Fibroblast of lung (primary cell): ENCODE measurements at regions not wholly inside any gene's neighbourhood (a gene's known extent, or its start where the extent isn't known, plus 50 kb on each side); places are given as distances from the start of the nearest gene placed in this dataset.
"Not testable (repeated sequence)": the region's sequence is repeated elsewhere in the genome, so short reads cannot be mapped to it uniquely, and the experiment has no call there.

Experiments
- DNase-seq, 2 donors: peaks; one replicate each; pipeline versions ENCODE4 v3.0.0 to v3.0.0-alpha.2; 2010; ENCODE audit warnings: low read depth in 2 of 2
- H2AFZ ChIP-seq: 2 replicates; pipeline ENCODE4 v1.5.1; 2012; ENCODE audit warnings: low read length, control low read depth, inconsistent platforms
- H3K27ac ChIP-seq: 2 replicates; pipeline ENCODE4 v1.5.1; 2011; ENCODE audit warnings: low read length, control low read depth; ENCODE audit not compliant: insufficient read depth
- H3K27me3 ChIP-seq: 2 replicates; pipeline ENCODE4 v1.5.1; 2011; ENCODE audit warnings: mild to moderate bottlenecking, low read length; ENCODE audit not compliant: control insufficient read depth, insufficient read depth
- H3K36me3 ChIP-seq: 2 replicates; pipeline ENCODE4 v1.5.1; 2011; ENCODE audit warnings: low read length; ENCODE audit not compliant: control insufficient read depth, insufficient read depth
- H3K4me1 ChIP-seq: 2 replicates; pipeline ENCODE4 v1.5.1; 2011; ENCODE audit warnings: low read length; ENCODE audit not compliant: control insufficient read depth, insufficient read depth; ENCODE audit errors: extremely low read depth
- H3K4me2 ChIP-seq: 2 replicates; pipeline ENCODE4 v1.5.1; 2011; ENCODE audit warnings: low read length, control low read depth; ENCODE audit not compliant: insufficient read depth; ENCODE audit errors: extremely low read depth
- H3K4me3 ChIP-seq, 4 experiments: fragments of 200-600 bp in 1 of 4; sonication (generic) in 1 of 4; replicated peaks in 1 of 4; 2 replicates each; pipeline ENCODE4 v1.5.1; 2011 to 2016; ENCODE audit warnings: low read length in 4 of 4, low read depth in 3 of 4, mild to moderate bottlenecking in 3 of 4, control low read depth in 2 of 4, inconsistent platforms in 1 of 4, mixed read lengths in 1 of 4; ENCODE audit not compliant: insufficient read depth in 1 of 4; ENCODE audit errors: control extremely low read depth in 1 of 4
- H3K79me2 ChIP-seq: 2 replicates; pipeline ENCODE4 v1.5.1; 2012; ENCODE audit warnings: mild to moderate bottlenecking, low read length, inconsistent platforms; ENCODE audit not compliant: control insufficient read depth, insufficient read depth
- H3K9ac ChIP-seq: 2 replicates; pipeline ENCODE4 v1.5.1; 2011; ENCODE audit warnings: mild to moderate bottlenecking, low read length, control low read depth; ENCODE audit not compliant: insufficient read depth
- H3K9me3 ChIP-seq: 2 replicates; pipeline ENCODE4 v1.5.1; 2012; ENCODE audit warnings: low read depth, low read length; ENCODE audit not compliant: control insufficient read depth, insufficient read depth
- H4K20me1 ChIP-seq: 2 replicates; pipeline ENCODE4 v1.5.1; 2011; ENCODE audit warnings: low read length; ENCODE audit not compliant: control insufficient read depth, insufficient read depth; ENCODE audit errors: extremely low read depth
- EZH2 ChIP-seq: IDR thresholded peaks from 2 replicates; pipeline ENCODE4 v1.5.1; 2012; ENCODE audit warnings: low read length, control low read depth, mild to moderate bottlenecking; ENCODE audit errors: missing control alignments
- TF ChIP-seq, protein P1 (sequence below), 2 donors: IDR thresholded peaks in 1 of 2; conservative IDR thresholded peaks in 1 of 2; 1 replicate in 1 of 2; 2 replicates in 1 of 2; pipeline ENCODE4 v1.5.1; 2011 to 2012; ENCODE audit warnings: low read length in 2 of 2, control low read depth in 1 of 2, inconsistent platforms in 1 of 2, low read depth in 1 of 2, mild to moderate bottlenecking in 1 of 2

DNA sequence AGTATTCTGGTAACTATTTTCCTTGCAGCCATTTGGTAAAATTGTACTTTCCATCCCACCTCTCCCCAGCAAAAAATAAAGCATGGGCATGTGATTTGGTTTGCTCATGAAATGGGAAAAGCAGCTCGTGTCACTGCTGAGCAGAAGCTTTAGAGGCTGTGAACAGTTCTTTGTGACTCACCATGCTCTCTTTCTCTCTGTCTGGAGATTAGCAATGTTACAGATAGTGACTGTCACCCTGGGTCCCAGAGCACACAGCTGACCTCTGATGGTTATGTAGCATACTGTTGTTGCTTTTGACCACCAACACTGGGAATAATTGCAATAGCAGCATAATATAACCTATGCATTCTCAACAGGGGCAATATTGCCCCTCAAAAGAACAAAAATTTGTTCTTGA lies 70.6 kb downstream of the RGS2 start:
- Histone ChIP-seq H4K20me1 (no peaks in the 10 kb centered on the region), H3K79me2 (no peaks in the 10 kb centered on the region), H3K4me2 (no peak overlapping the region), H3K9me3 (no peaks in the 10 kb centered on the region), H3K4me1 (no peaks in the 10 kb centered on the region), H3K9ac (no peak overlapping the region), H3K27me3 (no peaks in the 10 kb centered on the region), H3K36me3 (no peaks in the 10 kb centered on the region), H2AFZ (no peak overlapping the region), H3K4me3 (no peak overlapping the region), H3K27ac (no peak overlapping the region)
- peak in 1 of 2 donors; percentile 56 for DNase-seq
- no peak for TF ChIP-seq EZH2
- TF ChIP-seq, protein P1, sequence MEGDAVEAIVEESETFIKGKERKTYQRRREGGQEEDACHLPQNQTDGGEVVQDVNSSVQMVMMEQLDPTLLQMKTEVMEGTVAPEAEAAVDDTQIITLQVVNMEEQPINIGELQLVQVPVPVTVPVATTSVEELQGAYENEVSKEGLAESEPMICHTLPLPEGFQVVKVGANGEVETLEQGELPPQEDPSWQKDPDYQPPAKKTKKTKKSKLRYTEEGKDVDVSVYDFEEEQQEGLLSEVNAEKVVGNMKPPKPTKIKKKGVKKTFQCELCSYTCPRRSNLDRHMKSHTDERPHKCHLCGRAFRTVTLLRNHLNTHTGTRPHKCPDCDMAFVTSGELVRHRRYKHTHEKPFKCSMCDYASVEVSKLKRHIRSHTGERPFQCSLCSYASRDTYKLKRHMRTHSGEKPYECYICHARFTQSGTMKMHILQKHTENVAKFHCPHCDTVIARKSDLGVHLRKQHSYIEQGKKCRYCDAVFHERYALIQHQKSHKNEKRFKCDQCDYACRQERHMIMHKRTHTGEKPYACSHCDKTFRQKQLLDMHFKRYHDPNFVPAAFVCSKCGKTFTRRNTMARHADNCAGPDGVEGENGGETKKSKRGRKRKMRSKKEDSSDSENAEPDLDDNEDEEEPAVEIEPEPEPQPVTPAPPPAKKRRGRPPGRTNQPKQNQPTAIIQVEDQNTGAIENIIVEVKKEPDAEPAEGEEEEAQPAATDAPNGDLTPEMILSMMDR (conservative IDR thresholded peaks at IDR 0.05 in 1 of 2, IDR thresholded peaks at IDR 0.05 in 1 of 2; ENCODE audit: low read depth in 1 of 2, low read length in 2 of 2), result no peak

GRCh38 chr1:192880231-192880630 lies 71.4 kb downstream of the RGS2 start:
- Histone ChIP-seq H3K4me2 (no peak overlapping the region), H2AFZ (no peak overlapping the region), H3K36me3 (no peaks in the 10 kb centered on the region), H3K9ac (no peak overlapping the region), H3K27me3 (no peaks in the 10 kb centered on the region), H3K79me2 (no peaks in the 10 kb centered on the region), H3K9me3 (no peaks in the 10 kb centered on the region), H4K20me1 (no peaks in the 10 kb centered on the region), H3K4me1 (no peaks in the 10 kb centered on the region), H3K4me3 (no peak overlapping the region), H3K27ac (no peak overlapping the region)
- TF ChIP-seq EZH2, result no peak
- TF ChIP-seq, protein P1 (conservative IDR thresholded peaks at IDR 0.05 in 1 of 2, IDR thresholded peaks at IDR 0.05 in 1 of 2; ENCODE audit: low read depth in 1 of 2, low read length in 2 of 2), result no peak
- peak in 1 of 2 donors; percentile 27 for DNase-seq

GRCh38 chr1:192884241-192884640 lies 75.4 kb downstream of the RGS2 start:
- TF ChIP-seq EZH2, result no peak
- TF ChIP-seq, protein P1 (conservative IDR thresholded peaks at IDR 0.05 in 1 of 2, IDR thresholded peaks at IDR 0.05 in 1 of 2; ENCODE audit: low read depth in 1 of 2, low read length in 2 of 2), result no peak
- H3K36me3 ChIP-seq, result no peaks in the 10 kb centered on the region
- H3K9ac ChIP-seq, result no peak overlapping the region

DNA sequence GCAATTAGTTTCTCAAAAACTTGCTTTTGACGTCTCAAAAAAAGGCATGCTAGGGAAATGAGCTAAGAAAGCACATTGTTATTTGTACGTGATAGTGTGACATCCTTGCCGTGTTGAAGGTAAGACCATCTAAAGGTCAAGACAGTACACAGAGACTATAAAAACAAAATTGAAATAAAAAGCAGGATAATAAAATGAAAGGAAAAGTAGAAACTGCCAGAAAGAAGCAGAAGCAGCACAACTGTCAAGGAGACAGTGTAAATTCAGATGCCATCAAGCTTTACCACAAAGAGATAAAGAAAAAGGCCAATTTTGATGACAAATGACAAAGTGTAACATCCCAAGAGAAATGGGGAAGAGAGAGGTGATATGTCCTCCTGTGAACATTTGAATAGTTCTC lies 76.5 kb downstream of the RGS2 start:
- not testable (repeated sequence) for H3K27ac ChIP-seq, H3K27me3 ChIP-seq, H4K20me1 ChIP-seq, H3K36me3 ChIP-seq, H3K4me2 ChIP-seq, H3K9me3 ChIP-seq, DNase-seq, H3K4me3 ChIP-seq, H3K79me2 ChIP-seq, H3K4me1 ChIP-seq, H3K9ac ChIP-seq, H2AFZ ChIP-seq

More at GRCh38 chr1:192884241-192884640, 75.4 kb downstream of the RGS2 start:
- H3K9me3 ChIP-seq, result no peaks in the 10 kb centered on the region
- no peak overlapping the region for H3K4me3 ChIP-seq
- H3K4me2 ChIP-seq, result no peak overlapping the region
- H3K27me3 ChIP-seq, result no peaks in the 10 kb centered on the region
- H3K4me1 ChIP-seq, result no peaks in the 10 kb centered on the region
- no peak overlapping the region for H2AFZ ChIP-seq
- H3K79me2 ChIP-seq, result no peaks in the 10 kb centered on the region
- DNase-seq, result no peak
- no peak overlapping the region for H3K27ac ChIP-seq
- no peaks in the 10 kb centered on the region for H4K20me1 ChIP-seq
